ENCODE measurements at regions not wholly inside any gene's neighbourhood (a gene's known extent, or its start where the extent isn't known, plus 50 kb on each side); places are given as distances from the start of the nearest gene placed in this dataset.
"Not testable (repeated sequence)": the region's sequence is repeated elsewhere in the genome, so short reads cannot be mapped to it uniquely, and the experiment has no call there.

DNA sequence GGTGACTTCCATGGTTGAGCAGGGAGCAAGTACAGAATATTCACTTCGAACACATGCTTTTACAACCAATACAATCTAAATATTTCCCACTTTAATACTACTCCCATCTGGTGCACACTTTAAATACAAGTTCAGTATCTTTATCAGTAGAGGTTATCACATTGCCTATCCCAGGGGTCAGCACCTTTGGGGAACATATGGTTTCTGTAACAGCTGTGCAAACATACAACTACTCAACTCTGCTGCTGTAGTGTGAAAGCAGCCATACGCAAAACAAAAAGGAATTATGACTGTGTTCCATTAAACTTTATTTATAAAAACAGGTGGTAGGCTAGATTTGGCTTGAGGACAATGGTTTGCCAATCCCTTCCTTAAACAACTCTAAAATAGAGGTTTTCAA, 157.5 kb downstream of the XPNPEP1 start:
- H3K36me3 ChIP-seq (ENCODE audit: low read depth, missing control alignments): no peaks in the 10 kb centered on the region
- intact Hi-C loops (cut with DNase I; ENCODE audit: low total_unique reads): no loop called here
- TF ChIP-seq, protein P1, sequence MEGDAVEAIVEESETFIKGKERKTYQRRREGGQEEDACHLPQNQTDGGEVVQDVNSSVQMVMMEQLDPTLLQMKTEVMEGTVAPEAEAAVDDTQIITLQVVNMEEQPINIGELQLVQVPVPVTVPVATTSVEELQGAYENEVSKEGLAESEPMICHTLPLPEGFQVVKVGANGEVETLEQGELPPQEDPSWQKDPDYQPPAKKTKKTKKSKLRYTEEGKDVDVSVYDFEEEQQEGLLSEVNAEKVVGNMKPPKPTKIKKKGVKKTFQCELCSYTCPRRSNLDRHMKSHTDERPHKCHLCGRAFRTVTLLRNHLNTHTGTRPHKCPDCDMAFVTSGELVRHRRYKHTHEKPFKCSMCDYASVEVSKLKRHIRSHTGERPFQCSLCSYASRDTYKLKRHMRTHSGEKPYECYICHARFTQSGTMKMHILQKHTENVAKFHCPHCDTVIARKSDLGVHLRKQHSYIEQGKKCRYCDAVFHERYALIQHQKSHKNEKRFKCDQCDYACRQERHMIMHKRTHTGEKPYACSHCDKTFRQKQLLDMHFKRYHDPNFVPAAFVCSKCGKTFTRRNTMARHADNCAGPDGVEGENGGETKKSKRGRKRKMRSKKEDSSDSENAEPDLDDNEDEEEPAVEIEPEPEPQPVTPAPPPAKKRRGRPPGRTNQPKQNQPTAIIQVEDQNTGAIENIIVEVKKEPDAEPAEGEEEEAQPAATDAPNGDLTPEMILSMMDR (IDR thresholded peaks at IDR 0.05): no peak
- TF ChIP-seq POLR2A (IDR thresholded peaks at IDR 0.05): no peak
- H3K9me3 ChIP-seq: no peaks in the 10 kb centered on the region
- no peak overlapping the region for H3K4me3 ChIP-seq
- no peaks in the 10 kb centered on the region for H3K4me1 ChIP-seq
- no peaks in the 10 kb centered on the region for H3K27me3 ChIP-seq
- WGBS, 2 donors: 89 to 94% methylated on average over 2 of the region's 2 CpGs
- no peak for DNase-seq
- H3K27ac ChIP-seq: no peak overlapping the region

DNA sequence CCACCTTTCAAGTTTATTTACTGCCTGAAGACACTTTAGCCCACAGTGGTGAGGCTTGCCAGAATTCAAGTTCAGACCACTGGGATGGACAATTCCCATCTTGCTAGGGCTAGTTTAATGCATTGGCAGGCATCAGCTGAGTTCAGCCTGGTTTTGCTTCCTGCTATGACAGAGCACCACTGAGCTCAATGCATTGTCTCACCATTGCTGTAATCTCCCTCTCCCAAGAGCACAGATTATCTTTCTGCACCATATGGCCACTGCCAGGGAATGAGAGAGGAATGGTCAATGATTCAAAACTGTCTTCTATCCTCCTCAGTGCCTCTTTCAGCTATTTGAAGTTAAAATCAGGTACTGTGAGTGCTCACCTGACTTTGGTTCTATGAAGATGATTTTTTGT, 160.8 kb downstream of the XPNPEP1 start:
- no peak for DNase-seq
- intact Hi-C loops (cut with DNase I; ENCODE audit: low total_unique reads): no loop called here
- Histone ChIP-seq H3K4me1 (no peaks in the 10 kb centered on the region), H3K9me3 (no peaks in the 10 kb centered on the region), H3K27ac (no peak overlapping the region), H3K27me3 (no peaks in the 10 kb centered on the region), H3K36me3 (ENCODE audit: low read depth, missing control alignments) (no peaks in the 10 kb centered on the region), H3K4me3 (no peak overlapping the region)
- TF ChIP-seq, protein P1 (IDR thresholded peaks at IDR 0.05): no peak
- TF ChIP-seq POLR2A (IDR thresholded peaks at IDR 0.05): no peak

DNA sequence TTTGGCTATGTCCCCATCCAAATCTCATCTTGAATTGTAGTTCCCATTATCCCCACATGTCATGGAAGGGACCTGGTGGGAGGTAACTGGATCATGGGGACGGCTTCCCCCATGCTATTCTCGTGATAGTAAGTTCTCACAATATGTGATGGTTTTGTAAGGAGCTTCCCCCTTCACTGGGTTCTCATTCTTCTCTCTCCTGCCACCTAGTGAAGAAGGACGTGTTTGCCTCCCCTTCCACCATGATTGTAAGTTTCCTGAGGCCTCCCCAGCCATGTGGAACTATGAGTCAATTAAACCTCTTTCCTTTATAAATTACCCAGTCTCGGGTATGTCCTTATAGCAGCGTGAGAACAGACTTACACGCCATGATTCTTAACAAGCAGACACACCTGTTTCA, 165.6 kb downstream of the XPNPEP1 start:
- H3K27me3 ChIP-seq; H3K9me3 ChIP-seq; DNase-seq; H3K27ac ChIP-seq; H3K4me1 ChIP-seq; intact Hi-C loops (cut with DNase I; ENCODE audit: low total_unique reads); H3K36me3 ChIP-seq (ENCODE audit: low read depth, missing control alignments); H3K4me3 ChIP-seq: not testable (repeated sequence)
- TF ChIP-seq, protein P1 (IDR thresholded peaks at IDR 0.05): peak in 1 of 3 experiments; percentile 18
- 75 to 81% methylated on average over 6 of the region's 6 CpGs for WGBS, 2 donors

DNA sequence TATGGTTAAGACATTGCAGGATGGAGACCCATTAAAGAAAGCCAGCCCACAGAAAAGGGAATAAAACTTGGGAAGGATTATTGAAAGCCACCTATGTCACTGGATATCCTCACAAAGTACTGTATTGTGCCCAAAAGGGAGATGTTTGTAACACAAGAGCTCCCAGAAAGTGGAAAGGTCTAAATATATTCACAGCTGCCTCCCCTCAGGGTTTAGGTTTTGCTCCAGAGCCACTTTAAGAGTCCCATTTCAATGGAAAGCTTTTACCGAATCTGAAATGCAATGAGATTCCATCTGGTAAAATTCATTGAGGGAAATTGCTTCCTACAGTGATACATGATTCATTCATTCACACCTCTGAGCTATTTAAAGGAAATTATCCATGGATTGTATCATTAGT, 176.4 kb downstream of the XPNPEP1 start:
- no peaks in the 10 kb centered on the region for H3K4me1 ChIP-seq
- WGBS, 2 donors: 83 to 88% methylated on average over 1 of the region's 1 CpG
- H3K27me3 ChIP-seq: no peaks in the 10 kb centered on the region
- no peak overlapping the region for H3K4me3 ChIP-seq
- no peak overlapping the region for H3K27ac ChIP-seq
- H3K36me3 ChIP-seq (ENCODE audit: low read depth, missing control alignments): no peaks in the 10 kb centered on the region
- no peak for DNase-seq
- no peak for TF ChIP-seq POLR2A (IDR thresholded peaks at IDR 0.05)
- TF ChIP-seq, protein P1 (IDR thresholded peaks at IDR 0.05): no peak
- H3K9me3 ChIP-seq: no peaks in the 10 kb centered on the region
- intact Hi-C loops (cut with DNase I; ENCODE audit: low total_unique reads): no loop called here

DNA sequence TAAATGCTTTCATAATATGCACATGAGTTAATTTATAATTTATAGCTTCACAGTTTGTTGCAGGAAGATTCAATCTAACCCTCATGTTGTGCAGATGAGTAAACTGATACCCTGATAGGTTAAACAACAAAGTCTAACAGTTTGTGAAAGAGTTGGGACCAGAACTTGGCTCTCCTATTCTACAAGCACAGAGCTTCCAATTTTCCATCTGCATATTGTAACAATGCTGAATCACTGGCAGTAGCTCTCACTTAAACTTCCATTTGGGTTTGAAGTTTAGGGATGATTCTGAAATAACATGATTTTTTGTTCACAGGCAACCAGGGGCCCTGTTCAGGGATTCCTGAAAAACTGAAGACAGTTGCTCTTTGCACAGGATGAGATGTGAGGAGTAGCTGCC, 179.3 kb downstream of the XPNPEP1 start:
- intact Hi-C loops (cut with DNase I; ENCODE audit: low total_unique reads): no loop called here
- Histone ChIP-seq H3K27me3 (no peaks in the 10 kb centered on the region), H3K4me3 (no peak overlapping the region), H3K4me1 (peaks cover 13% of the 10 kb centered on the region), H3K36me3 (ENCODE audit: low read depth, missing control alignments) (no peaks in the 10 kb centered on the region), H3K27ac (no peak overlapping the region), H3K9me3 (no peaks in the 10 kb centered on the region)
- no peak for DNase-seq
- no peak for TF ChIP-seq POLR2A (IDR thresholded peaks at IDR 0.05)
- TF ChIP-seq, protein P1 (IDR thresholded peaks at IDR 0.05): no peak

All from testis (tissue), 2 donors.